HepG2 (cell line): ENCODE measurements at regions not wholly inside any gene's neighbourhood (a gene's known extent, or its start where the extent isn't known, plus 50 kb on each side); places are given as distances from the start of the nearest gene placed in this dataset.

ENCODE experiments used
- KDM5B ChIP-seq: sonication (generic); formaldehyde crosslinking; IDR thresholded peaks from 2 replicates; pipeline ENCODE4 v1.4.0; 2020; ENCODE audit warnings: missing genetic modification reagents, mild to moderate bottlenecking, borderline replicate concordance
- SCMH1 ChIP-seq: sonication (generic); formaldehyde crosslinking; IDR thresholded peaks from 2 replicates; pipeline ENCODE4 v1.9.0; 2021; ENCODE audit warnings: missing genetic modification reagents, mild to moderate bottlenecking, borderline replicate concordance
- TAF1 ChIP-seq: sonication (generic); formaldehyde crosslinking; IDR thresholded peaks from 2 replicates; pipeline ENCODE4 v1.4.0; 2020; ENCODE audit warnings: missing genetic modification reagents
- TCF7L2 ChIP-seq: IDR thresholded peaks from 2 replicates; pipeline ENCODE4 v1.6.1; 2011; ENCODE audit warnings: mild to moderate bottlenecking, low read depth, low read length, moderate library complexity
- TF ChIP-seq, protein P1 (sequence below): sonication (generic); formaldehyde crosslinking; IDR thresholded peaks from 2 replicates; pipeline ENCODE4 v1.5.0; 2020; ENCODE audit warnings: mild to moderate bottlenecking, missing genetic modification reagents, moderate library complexity
- TF ChIP-seq, protein P2 (sequence below), 2 experiments: sonication (generic) in 1 of 2; formaldehyde crosslinking in 1 of 2; IDR thresholded peaks; 2 replicates each; pipeline versions ENCODE4 v1.5.1 to v1.6.1; 2011 to 2020; ENCODE audit warnings: borderline replicate concordance in 1 of 2, low read depth in 1 of 2, low read length in 1 of 2, mild to moderate bottlenecking in 1 of 2, missing genetic modification reagents in 1 of 2, moderate library complexity in 1 of 2
- TF ChIP-seq, protein P3 (sequence below): sonication (generic); formaldehyde crosslinking; IDR thresholded peaks from 2 replicates; pipeline ENCODE4 v1.4.0; 2020; ENCODE audit warnings: missing genetic modification reagents

DNA sequence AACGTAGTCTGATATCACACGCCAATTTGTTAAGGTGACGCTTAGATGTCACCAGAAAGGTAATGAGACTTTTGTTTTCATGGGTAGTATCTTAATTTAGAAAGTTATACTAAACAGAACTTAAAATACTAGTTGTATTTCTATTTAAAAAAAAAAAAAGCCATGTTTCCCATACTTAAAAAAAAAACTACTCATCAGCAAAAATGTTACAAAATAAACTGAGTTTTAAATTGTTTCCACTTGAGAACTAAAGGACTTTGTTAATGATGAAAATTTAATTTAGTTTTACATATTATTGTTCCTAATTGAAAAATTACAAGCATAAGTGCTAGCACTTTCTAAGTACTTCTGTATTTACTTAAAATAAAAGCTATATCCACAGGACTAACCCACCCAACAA, 300.8 kb upstream of the ATP11B start:
- TF ChIP-seq KDM5B (CRISPR knock-in tag) (no peak), TAF1 (CRISPR knock-in tag) (no peak), TCF7L2 (no peak), SCMH1 (CRISPR knock-in tag) (no peak)
- TF ChIP-seq, protein P1, sequence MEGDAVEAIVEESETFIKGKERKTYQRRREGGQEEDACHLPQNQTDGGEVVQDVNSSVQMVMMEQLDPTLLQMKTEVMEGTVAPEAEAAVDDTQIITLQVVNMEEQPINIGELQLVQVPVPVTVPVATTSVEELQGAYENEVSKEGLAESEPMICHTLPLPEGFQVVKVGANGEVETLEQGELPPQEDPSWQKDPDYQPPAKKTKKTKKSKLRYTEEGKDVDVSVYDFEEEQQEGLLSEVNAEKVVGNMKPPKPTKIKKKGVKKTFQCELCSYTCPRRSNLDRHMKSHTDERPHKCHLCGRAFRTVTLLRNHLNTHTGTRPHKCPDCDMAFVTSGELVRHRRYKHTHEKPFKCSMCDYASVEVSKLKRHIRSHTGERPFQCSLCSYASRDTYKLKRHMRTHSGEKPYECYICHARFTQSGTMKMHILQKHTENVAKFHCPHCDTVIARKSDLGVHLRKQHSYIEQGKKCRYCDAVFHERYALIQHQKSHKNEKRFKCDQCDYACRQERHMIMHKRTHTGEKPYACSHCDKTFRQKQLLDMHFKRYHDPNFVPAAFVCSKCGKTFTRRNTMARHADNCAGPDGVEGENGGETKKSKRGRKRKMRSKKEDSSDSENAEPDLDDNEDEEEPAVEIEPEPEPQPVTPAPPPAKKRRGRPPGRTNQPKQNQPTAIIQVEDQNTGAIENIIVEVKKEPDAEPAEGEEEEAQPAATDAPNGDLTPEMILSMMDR: no peak
- TF ChIP-seq, protein P2, sequence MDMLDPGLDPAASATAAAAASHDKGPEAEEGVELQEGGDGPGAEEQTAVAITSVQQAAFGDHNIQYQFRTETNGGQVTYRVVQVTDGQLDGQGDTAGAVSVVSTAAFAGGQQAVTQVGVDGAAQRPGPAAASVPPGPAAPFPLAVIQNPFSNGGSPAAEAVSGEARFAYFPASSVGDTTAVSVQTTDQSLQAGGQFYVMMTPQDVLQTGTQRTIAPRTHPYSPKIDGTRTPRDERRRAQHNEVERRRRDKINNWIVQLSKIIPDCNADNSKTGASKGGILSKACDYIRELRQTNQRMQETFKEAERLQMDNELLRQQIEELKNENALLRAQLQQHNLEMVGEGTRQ (IDR thresholded peaks at IDR 0.05; ENCODE audit: low read depth, low read length): no peak
- TF ChIP-seq, protein P2 (CRISPR knock-in tag; IDR thresholded peaks at IDR 0.05; ENCODE audit: borderline replicate concordance): no peak
- TF ChIP-seq, protein P3, sequence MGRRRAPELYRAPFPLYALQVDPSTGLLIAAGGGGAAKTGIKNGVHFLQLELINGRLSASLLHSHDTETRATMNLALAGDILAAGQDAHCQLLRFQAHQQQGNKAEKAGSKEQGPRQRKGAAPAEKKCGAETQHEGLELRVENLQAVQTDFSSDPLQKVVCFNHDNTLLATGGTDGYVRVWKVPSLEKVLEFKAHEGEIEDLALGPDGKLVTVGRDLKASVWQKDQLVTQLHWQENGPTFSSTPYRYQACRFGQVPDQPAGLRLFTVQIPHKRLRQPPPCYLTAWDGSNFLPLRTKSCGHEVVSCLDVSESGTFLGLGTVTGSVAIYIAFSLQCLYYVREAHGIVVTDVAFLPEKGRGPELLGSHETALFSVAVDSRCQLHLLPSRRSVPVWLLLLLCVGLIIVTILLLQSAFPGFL: no peak
